Gastrocnemius medialis (tissue), 4 donors: ENCODE measurements at regions not wholly inside any gene's neighbourhood (a gene's known extent, or its start where the extent isn't known, plus 50 kb on each side); places are given as distances from the start of the nearest gene placed in this dataset.

ENCODE experiments used
- ATAC-seq, 2 donors: fragments of 150-250 bp; one replicate each; pipeline ENCODE4 v1.9.1; 2016
- DNase-seq, 2 donors: peaks; one replicate each; pipeline ENCODE4 v3.0.0-alpha.2; 2019
- H3K27ac ChIP-seq, 4 donors: fragments of 200-600 bp; sonication (generic); 1 replicate in 1 of 4; 2 replicates in 3 of 4; pipeline ENCODE4 v1.5.1; 2016 to 2018; ENCODE audit warnings: mild to moderate bottlenecking in 2 of 4, moderate library complexity in 1 of 4
- H3K27me3 ChIP-seq, 3 donors: fragments of 200-600 bp; sonication (generic) in 2 of 3; 1 replicate in 1 of 3; 2 replicates in 2 of 3; pipeline versions ENCODE4 v1.5.1 to v1.6.0; 2016 to 2019; ENCODE audit warnings: mild to moderate bottlenecking in 1 of 3, moderate library complexity in 1 of 3
- H3K36me3 ChIP-seq, 2 donors: fragments of 200-600 bp; sonication (generic) in 1 of 2; one replicate each; pipeline ENCODE4 v1.5.1; 2017 to 2018
- H3K4me1 ChIP-seq, 2 donors: fragments of 200-600 bp; sonication (generic) in 1 of 2; one replicate each; pipeline ENCODE4 v1.5.1; 2016 to 2017; ENCODE audit warnings: mild to moderate bottlenecking in 2 of 2
- H3K4me3 ChIP-seq, 4 donors: fragments of 200-600 bp; sonication (generic) in 3 of 4; 1 replicate in 1 of 4; 2 replicates in 3 of 4; pipeline ENCODE4 v1.5.1; 2016 to 2019; ENCODE audit warnings: mild to moderate bottlenecking in 2 of 4
- H3K9me3 ChIP-seq, 3 donors: fragments of 200-600 bp; sonication (generic) in 2 of 3; 1 replicate in 1 of 3; 2 replicates in 2 of 3; pipeline ENCODE4 v1.5.1; 2016 to 2019
- CTCF ChIP-seq, 5 experiments: fragments of 450-650 bp in 3 of 5; fragments of 200-600 bp in 2 of 5; sonication (generic) in 2 of 5; IDR thresholded peaks in 4 of 5; conservative IDR thresholded peaks in 1 of 5; 1 replicate in 4 of 5; 2 replicates in 1 of 5; pipeline ENCODE4 v1.5.1; 2016 to 2019; ENCODE audit warnings: antibody characterized with exemption in 5 of 5, mild to moderate bottlenecking in 3 of 5, moderate library complexity in 3 of 5
- POLR2A ChIP-seq, 2 donors: fragments of 450-650 bp; IDR thresholded peaks; one replicate each; pipeline ENCODE4 v1.6.1; 2017; ENCODE audit warnings: antibody characterized with exemption in 2 of 2, mild to moderate bottlenecking in 2 of 2, moderate library complexity in 2 of 2
- in situ Hi-C, 4 donors: fragments of 200-750 bp; cut with MboI; loops; one replicate each; pipeline versions ENCODE4 v1.15.0 to v1.8.0; 2017; ENCODE audit warnings: low sequenced_read_pairs in 4 of 4
- intact Hi-C: fragments of 100-400 bp; cut with DNase I; formaldehyde crosslinking; loops from one replicate; pipeline ENCODE4 v1.15.1; 2023; ENCODE audit warnings: low total_unique reads

GRCh38 chr6:147891671-147892070 lies 383.2 kb downstream of the SAMD5 start:
- Histone ChIP-seq H3K4me3 (no peak overlapping the region), H3K9me3 (no peaks in the 10 kb centered on the region), H3K36me3 (no peaks in the 10 kb centered on the region), H3K27ac (no peak overlapping the region), H3K4me1 (no peaks in the 10 kb centered on the region), H3K27me3 (no peaks in the 10 kb centered on the region)
- DNase-seq (no peak), ATAC-seq (no peak)
- TF ChIP-seq CTCF (IDR thresholded peaks at IDR 0.05 in 4 of 5, conservative IDR thresholded peaks at IDR 0.05 in 1 of 5), result no peak
- no peak for TF ChIP-seq POLR2A (IDR thresholded peaks at IDR 0.05)
- in situ Hi-C loops (no loop called here), intact Hi-C loops (no loop called here)

- Histone ChIP-seq H3K27ac (no peak overlapping the region), H3K36me3 (no peaks in the 10 kb centered on the region), H3K9me3 (no peaks in the 10 kb centered on the region), H3K4me3 (no peak overlapping the region), H3K27me3 (no peaks in the 10 kb centered on the region), H3K4me1 (no peaks in the 10 kb centered on the region)
- TF ChIP-seq CTCF (IDR thresholded peaks at IDR 0.05 in 4 of 5, conservative IDR thresholded peaks at IDR 0.05 in 1 of 5) (no peak), POLR2A (IDR thresholded peaks at IDR 0.05) (no peak)
- in situ Hi-C loops (no loop called here), intact Hi-C loops (no loop called here)
- no peak for ATAC-seq
- DNase-seq, result no peak
Observed at GRCh38 chr6:147892476-147892875, 384.0 kb downstream of the SAMD5 start.

- ATAC-seq (no peak), DNase-seq (no peak)
- Histone ChIP-seq H3K9me3 (no peaks in the 10 kb centered on the region), H3K27ac (no peak overlapping the region), H3K36me3 (no peaks in the 10 kb centered on the region), H3K4me1 (no peaks in the 10 kb centered on the region), H3K4me3 (no peak overlapping the region), H3K27me3 (no peaks in the 10 kb centered on the region)
- in situ Hi-C loops, result no loop called here
- TF ChIP-seq POLR2A (IDR thresholded peaks at IDR 0.05), result no peak
- TF ChIP-seq CTCF (IDR thresholded peaks at IDR 0.05 in 4 of 5, conservative IDR thresholded peaks at IDR 0.05 in 1 of 5), result no peak
- intact Hi-C loops, result no loop called here
Observed at GRCh38 chr6:147895272-147895671, 386.8 kb downstream of the SAMD5 start.

- intact Hi-C loops, result no loop called here
- no peak for TF ChIP-seq POLR2A (IDR thresholded peaks at IDR 0.05)
- TF ChIP-seq CTCF (IDR thresholded peaks at IDR 0.05 in 4 of 5, conservative IDR thresholded peaks at IDR 0.05 in 1 of 5), result no peak
- Histone ChIP-seq H3K36me3 (no peaks in the 10 kb centered on the region), H3K27ac (no peak overlapping the region), H3K27me3 (no peaks in the 10 kb centered on the region), H3K4me3 (no peak overlapping the region), H3K9me3 (no peaks in the 10 kb centered on the region), H3K4me1 (no peaks in the 10 kb centered on the region)
- in situ Hi-C loops, result no loop called here
- DNase-seq (no peak), ATAC-seq (no peak)
Observed at GRCh38 chr6:147900247-147900830, 391.8 kb downstream of the SAMD5 start.

GRCh38 chr6:147903321-147903720 lies 394.8 kb downstream of the SAMD5 start:
- no peaks in the 10 kb centered on the region for H3K9me3 ChIP-seq
- H3K4me3 ChIP-seq, result no peak overlapping the region
- TF ChIP-seq CTCF (IDR thresholded peaks at IDR 0.05 in 4 of 5, conservative IDR thresholded peaks at IDR 0.05 in 1 of 5) (no peak), POLR2A (IDR thresholded peaks at IDR 0.05) (no peak)
- no peaks in the 10 kb centered on the region for H3K27me3 ChIP-seq
- no peaks in the 10 kb centered on the region for H3K36me3 ChIP-seq
- no peaks in the 10 kb centered on the region for H3K4me1 ChIP-seq
- intact Hi-C loops, result no loop called here
- in situ Hi-C loops, result no loop called here
- ATAC-seq, result no peak
- DNase-seq, result no peak
- H3K27ac ChIP-seq, result no peak overlapping the region
